A549 (cell line): ENCODE measurements at regions not wholly inside any gene's neighbourhood (a gene's known extent, or its start where the extent isn't known, plus 50 kb on each side); places are given as distances from the start of the nearest gene placed in this dataset.

Source experiments
- CEBPB ChIP-seq, 2 experiments: fragments of >200 bp in 1 of 2; sonication (Bioruptor Twin) in 1 of 2; formaldehyde crosslinking in 1 of 2; IDR thresholded peaks; 2 replicates each; pipeline ENCODE4 v1.6.1; 2012 to 2016
- CHD2 ChIP-seq: fragments of 150-350 bp; IDR thresholded peaks from 2 replicates; pipeline ENCODE4 v1.6.1; 2014; ENCODE audit warnings: low read length; ENCODE audit not compliant: partially characterized antibody
- CTCF ChIP-seq: fragments of >200 bp; sonication (Bioruptor Twin); formaldehyde crosslinking; IDR thresholded peaks from 3 replicates; pipeline ENCODE4 v1.5.1; 2016
- ESRRA ChIP-seq: fragments of 150-350 bp; IDR thresholded peaks from 2 replicates; pipeline ENCODE4 v1.6.1; 2014; ENCODE audit warnings: mild to moderate bottlenecking, low read length, borderline replicate concordance
- FOSL2 ChIP-seq, 2 experiments: fragments of 450-650 bp in 1 of 2; fragments of >200 bp in 1 of 2; sonication (Bioruptor Twin) in 1 of 2; formaldehyde crosslinking; IDR thresholded peaks; 2 replicates each; pipeline versions ENCODE4 v1.5.0 to v1.6.1; 2016 to 2020; ENCODE audit warnings: mild to moderate bottlenecking in 1 of 2, moderate library complexity in 1 of 2
- HMGXB4 ChIP-seq: fragments of 250-450 bp; sonication (Bioruptor Pico); IDR thresholded peaks from 2 replicates; pipeline ENCODE4 v1.5.0; 2021; ENCODE audit warnings: mild to moderate bottlenecking, moderate library complexity, borderline replicate concordance
- MAFK ChIP-seq: fragments of 450-650 bp; IDR thresholded peaks from 2 replicates; pipeline ENCODE4 v1.6.1; 2014; ENCODE audit not compliant: partially characterized antibody
- NFE2L2 ChIP-seq: fragments of 150-350 bp; conservative IDR thresholded peaks from 2 replicates; pipeline ENCODE4 v1.6.1; 2014; ENCODE audit warnings: low read length
- PBX3 ChIP-seq: IDR thresholded peaks from 2 replicates; pipeline ENCODE4 v1.6.1; 2012
- POLR2A ChIP-seq: IDR thresholded peaks from 2 replicates; pipeline ENCODE4 v1.6.1; 2012; ENCODE audit warnings: mild to moderate bottlenecking, low read length
- RAD21 ChIP-seq, 2 experiments: fragments of >200 bp in 1 of 2; sonication (Bioruptor Twin) in 1 of 2; formaldehyde crosslinking in 1 of 2; IDR thresholded peaks in 1 of 2; conservative IDR thresholded peaks in 1 of 2; 2 replicates in 1 of 2; 3 replicates in 1 of 2; pipeline ENCODE4 v1.6.1; 2012 to 2018; ENCODE audit warnings: inconsistent platforms in 1 of 2
- REST ChIP-seq: fragments of 200-600 bp; sonication (generic); IDR thresholded peaks from 2 replicates; pipeline ENCODE4 v1.6.1; 2016; ENCODE audit warnings: antibody characterized with exemption, mild to moderate bottlenecking, moderate library complexity
- RNF2 ChIP-seq: fragments of 200-600 bp; sonication (generic); IDR thresholded peaks from 2 replicates; pipeline ENCODE4 v1.6.1; 2016; ENCODE audit warnings: low read depth, mild to moderate bottlenecking, antibody characterized with exemption, moderate library complexity, borderline replicate concordance
- TP53 ChIP-seq: fragments of 250-450 bp; sonication (Bioruptor Pico); IDR thresholded peaks from 2 replicates; pipeline ENCODE4 v1.5.0; 2021; ENCODE audit warnings: mild to moderate bottlenecking, moderate library complexity

- TF ChIP-seq RAD21 (conservative IDR thresholded peaks at IDR 0.05 in 1 of 2, IDR thresholded peaks at IDR 0.05 in 1 of 2) = no peak
- no peak for TF ChIP-seq RNF2
- no peak for TF ChIP-seq HMGXB4 (CRISPR knock-in tag)
- no peak for TF ChIP-seq PBX3
- no peak for TF ChIP-seq CHD2
- TF ChIP-seq POLR2A = no peak
- TF ChIP-seq CTCF = no peak
- TF ChIP-seq REST = no peak
- no peak for TF ChIP-seq ESRRA
- no peak for TF ChIP-seq NFE2L2
- no peak for TF ChIP-seq FOSL2 (IDR thresholded peaks at IDR 0.05)
- no peak for TF ChIP-seq FOSL2 (CRISPR knock-in tag; IDR thresholded peaks at IDR 0.05)
- TF ChIP-seq CEBPB (IDR thresholded peaks at IDR 0.05) = no peak
- TF ChIP-seq MAFK = no peak
- no peak for TF ChIP-seq TP53 (CRISPR knock-in tag)
Measured at GRCh38 chr3:62951037-62951613, 75.9 kb upstream of the CADPS start.
